H9 (cell line): ENCODE measurements at regions not wholly inside any gene's neighbourhood (a gene's known extent, or its start where the extent isn't known, plus 50 kb on each side); places are given as distances from the start of the nearest gene placed in this dataset.

Experiments used
- DNase-seq: peaks from one replicate; pipeline ENCODE4 v3.0.0-alpha.2; 2017
- H2AFZ ChIP-seq: one replicate; pipeline ENCODE4 v1.6.1; 2013; ENCODE audit warnings: mild to moderate bottlenecking, low read length, control low read depth, moderate library complexity
- H2AK5ac ChIP-seq: 2 replicates; pipeline ENCODE4 v1.6.1; 2013; ENCODE audit warnings: low read length, control low read depth, mixed read lengths; ENCODE audit not compliant: insufficient read length
- H2BK120ac ChIP-seq: one replicate; pipeline ENCODE4 v1.6.1; 2013; ENCODE audit warnings: low read depth, mild to moderate bottlenecking, low read length, control low read depth, inconsistent platforms; ENCODE audit not compliant: poor library complexity, severe bottlenecking
- H2BK12ac ChIP-seq: 2 replicates; pipeline ENCODE4 v1.6.1; 2013; ENCODE audit warnings: low read length, control low read depth, mixed read lengths, low read depth; ENCODE audit not compliant: insufficient read length
- H2BK15ac ChIP-seq: 2 replicates; pipeline ENCODE4 v1.6.1; 2013; ENCODE audit warnings: low read depth, low read length, control low read depth
- H2BK20ac ChIP-seq: one replicate; pipeline ENCODE4 v1.6.1; 2013; ENCODE audit warnings: low read depth, mild to moderate bottlenecking, low read length, control low read depth, inconsistent platforms; ENCODE audit not compliant: poor library complexity, severe bottlenecking
- H2BK5ac ChIP-seq: 2 replicates; pipeline ENCODE4 v1.6.1; 2013; ENCODE audit warnings: low read length, control low read depth, mixed read lengths; ENCODE audit not compliant: insufficient read length
- H3K14ac ChIP-seq: 2 replicates; pipeline ENCODE4 v1.6.1; 2013; ENCODE audit warnings: low read length, control low read depth; ENCODE audit not compliant: insufficient read depth
- H3K18ac ChIP-seq: 2 replicates; pipeline ENCODE4 v1.6.1; 2013; ENCODE audit warnings: low read depth, mild to moderate bottlenecking, mixed read lengths, low read length, control low read depth; ENCODE audit not compliant: insufficient read length
- H3K23ac ChIP-seq: 2 replicates; pipeline ENCODE4 v1.6.1; 2013; ENCODE audit warnings: low read length, control low read depth, mixed read lengths, low read depth; ENCODE audit not compliant: insufficient read length
- H3K23me2 ChIP-seq: 2 replicates; pipeline ENCODE4 v1.6.1; 2013; ENCODE audit warnings: low read depth, mild to moderate bottlenecking, mixed read lengths, low read length, control low read depth; ENCODE audit not compliant: insufficient read length, poor library complexity, severe bottlenecking
- H3K27ac ChIP-seq: 2 replicates; pipeline ENCODE4 v1.5.1; 2013; ENCODE audit warnings: low read length, control low read depth, mixed read lengths, low read depth; ENCODE audit not compliant: insufficient read length
- H3K27me3 ChIP-seq: 2 replicates; pipeline ENCODE4 v1.6.1; 2013; ENCODE audit warnings: low read length, control low read depth, inconsistent platforms; ENCODE audit not compliant: insufficient read depth
- H3K4ac ChIP-seq: 2 replicates; pipeline ENCODE4 v1.6.1; 2013; ENCODE audit warnings: low read depth, mild to moderate bottlenecking, control low read depth, inconsistent platforms, low read length, moderate library complexity
- H3K4me1 ChIP-seq: 2 replicates; pipeline ENCODE4 v1.6.1; 2013; ENCODE audit warnings: low read length, control low read depth, inconsistent platforms; ENCODE audit not compliant: insufficient read depth
- H3K4me2 ChIP-seq: 2 replicates; pipeline ENCODE4 v1.6.1; 2013; ENCODE audit warnings: low read length, control low read depth, mixed read lengths; ENCODE audit not compliant: insufficient read length, insufficient read depth
- H3K56ac ChIP-seq: 2 replicates; pipeline ENCODE4 v1.6.1; 2013; ENCODE audit warnings: low read depth, mild to moderate bottlenecking, mixed read lengths, low read length, control low read depth; ENCODE audit not compliant: insufficient read length
- H3K79me1 ChIP-seq: 2 replicates; pipeline ENCODE4 v1.6.1; 2013; ENCODE audit warnings: low read depth, mild to moderate bottlenecking, moderate library complexity, low read length, control low read depth, inconsistent platforms; ENCODE audit not compliant: insufficient read depth, poor library complexity, severe bottlenecking
- H3K79me2 ChIP-seq: 2 replicates; pipeline ENCODE4 v1.6.1; 2013; ENCODE audit warnings: low read length, control low read depth, inconsistent platforms; ENCODE audit not compliant: insufficient read depth
- H3K9ac ChIP-seq: 2 replicates; pipeline ENCODE4 v1.6.1; 2013; ENCODE audit warnings: low read length, control low read depth, mixed read lengths; ENCODE audit not compliant: insufficient read length; ENCODE audit errors: extremely low read depth
- H3K9me3 ChIP-seq: one replicate; pipeline ENCODE4 v1.6.1; 2013; ENCODE audit warnings: low read depth, low read length, inconsistent platforms; ENCODE audit not compliant: control insufficient read depth
- H3T11ph ChIP-seq: one replicate; pipeline ENCODE4 v1.6.1; 2013; ENCODE audit warnings: mild to moderate bottlenecking, low read length, control low read depth, inconsistent platforms
- H4K20me1 ChIP-seq: one replicate; pipeline ENCODE4 v1.6.1; 2013; ENCODE audit not compliant: control insufficient read depth, insufficient read length, insufficient read depth
- H4K5ac ChIP-seq: 2 replicates; pipeline ENCODE4 v1.6.1; 2013; ENCODE audit warnings: low read depth, mild to moderate bottlenecking, mixed read lengths, low read length, control low read depth; ENCODE audit not compliant: insufficient read length
- H4K8ac ChIP-seq: replicated peaks from 2 replicates; pipeline ENCODE4 v1.6.1; 2013; ENCODE audit warnings: low read length, control low read depth, mixed read lengths, low read depth; ENCODE audit not compliant: insufficient read length
- H4K91ac ChIP-seq: 2 replicates; pipeline ENCODE4 v1.6.1; 2013; ENCODE audit warnings: low read depth, mild to moderate bottlenecking, moderate library complexity, mixed read lengths, low read length, control low read depth; ENCODE audit not compliant: insufficient read length
- H3K27ac Mint-ChIP-seq, 3 experiments: 2 replicates in 2 of 3; 3 replicates in 1 of 3; pipeline ENCODE4 v1.8.0; 2020 to 2021; ENCODE audit warnings: mixed read lengths in 3 of 3, mild to moderate bottlenecking in 1 of 3, moderate library complexity in 1 of 3
- H3K27me3 Mint-ChIP-seq: 2 replicates; pipeline ENCODE4 v1.8.0; 2021; ENCODE audit warnings: low read depth, mild to moderate bottlenecking, moderate library complexity, mixed read lengths
- H3K36me3 Mint-ChIP-seq, 3 experiments: 2 replicates in 2 of 3; 3 replicates in 1 of 3; pipeline ENCODE4 v1.8.0; 2020 to 2021; ENCODE audit warnings: low read depth in 3 of 3, mixed read lengths in 3 of 3; ENCODE audit not compliant: insufficient read depth in 1 of 3
- H3K4me1 Mint-ChIP-seq, 2 experiments: 2 replicates each; pipeline ENCODE4 v1.8.0; 2020; ENCODE audit warnings: mixed read lengths in 2 of 2
- H3K4me3 Mint-ChIP-seq, 2 experiments: 2 replicates in 1 of 2; 3 replicates in 1 of 2; pipeline ENCODE4 v1.8.0; 2020 to 2021; ENCODE audit warnings: mild to moderate bottlenecking in 2 of 2, mixed read lengths in 2 of 2, moderate library complexity in 1 of 2
- H3K9me3 Mint-ChIP-seq, 2 experiments: 2 replicates in 1 of 2; 3 replicates in 1 of 2; pipeline ENCODE4 v1.8.0; 2020; ENCODE audit warnings: mild to moderate bottlenecking in 2 of 2, mixed read lengths in 2 of 2, moderate library complexity in 1 of 2
- CTCF ChIP-seq: fragments of 200-600 bp; sonication (generic); conservative IDR thresholded peaks from 3 replicates; pipeline ENCODE4 v1.8.0; 2021; ENCODE audit warnings: antibody characterized with exemption, mild to moderate bottlenecking

GRCh38 chr2:5111581-5111980, 580.6 kb upstream of the SOX11 start:
- H3K4me2 ChIP-seq, result no peak overlapping the region
- no peak overlapping the region for H2BK15ac ChIP-seq
- peaks cover 32% of the 10 kb centered on the region for H3K9me3 ChIP-seq
- H4K8ac ChIP-seq, result no peak overlapping the region
- no peaks in the 10 kb centered on the region for H3K23me2 ChIP-seq
- H3T11ph ChIP-seq, result no peak overlapping the region
- no peak for TF ChIP-seq CTCF
- Mint-ChIP-seq H3K36me3 (peaks cover 6 to 37% (median 27%) of the 10 kb centered on the region in 3 experiments), H3K27ac (no peak overlapping the region), H3K9me3 (peaks cover 33 to 41% of the 10 kb centered on the region in 2 experiments), H3K27me3 (no peaks in the 10 kb centered on the region), H3K4me3 (no peak overlapping the region), H3K4me1 (no peaks in the 10 kb centered on the region)
- no peak overlapping the region for H3K23ac ChIP-seq
- DNase-seq, result no peak
- H3K14ac ChIP-seq, result no peak overlapping the region
- no peak overlapping the region for H4K91ac ChIP-seq
- no peak overlapping the region for H3K56ac ChIP-seq
- H3K4me1 ChIP-seq, result no peaks in the 10 kb centered on the region
- H2AFZ ChIP-seq, result no peak overlapping the region
- H3K9ac ChIP-seq, result no peak overlapping the region
- no peak overlapping the region for H3K27ac ChIP-seq
- no peaks in the 10 kb centered on the region for H3K79me2 ChIP-seq
- no peaks in the 10 kb centered on the region for H4K20me1 ChIP-seq
- no peak overlapping the region for H4K5ac ChIP-seq
- H2BK5ac ChIP-seq, result no peak overlapping the region
- no peaks in the 10 kb centered on the region for H3K27me3 ChIP-seq
- H2BK20ac ChIP-seq, result no peak overlapping the region
- no peak overlapping the region for H2BK120ac ChIP-seq
- H3K18ac ChIP-seq, result no peak overlapping the region
- H3K79me1 ChIP-seq, result no peaks in the 10 kb centered on the region
- no peak overlapping the region for H2BK12ac ChIP-seq
- no peak overlapping the region for H3K4ac ChIP-seq
- no peak overlapping the region for H2AK5ac ChIP-seq
